Uterus (tissue), 2 donors: ENCODE measurements at regions not wholly inside any gene's neighbourhood (a gene's known extent, or its start where the extent isn't known, plus 50 kb on each side); places are given as distances from the start of the nearest gene placed in this dataset.

Experiments
- CTCF ChIP-seq, 4 experiments: fragments of 200-600 bp in 2 of 4; fragments of 450-650 bp in 2 of 4; sonication (generic) in 2 of 4; IDR thresholded peaks; one replicate each; pipeline ENCODE4 v1.5.1; 2016 to 2019; ENCODE audit warnings: antibody characterized with exemption in 4 of 4, mild to moderate bottlenecking in 2 of 4, moderate library complexity in 1 of 4
- POLR2A ChIP-seq, 2 donors: fragments of 450-650 bp; IDR thresholded peaks; one replicate each; pipeline ENCODE4 v1.6.1; 2016; ENCODE audit warnings: antibody characterized with exemption in 2 of 2, mild to moderate bottlenecking in 1 of 2, moderate library complexity in 1 of 2

DNA sequence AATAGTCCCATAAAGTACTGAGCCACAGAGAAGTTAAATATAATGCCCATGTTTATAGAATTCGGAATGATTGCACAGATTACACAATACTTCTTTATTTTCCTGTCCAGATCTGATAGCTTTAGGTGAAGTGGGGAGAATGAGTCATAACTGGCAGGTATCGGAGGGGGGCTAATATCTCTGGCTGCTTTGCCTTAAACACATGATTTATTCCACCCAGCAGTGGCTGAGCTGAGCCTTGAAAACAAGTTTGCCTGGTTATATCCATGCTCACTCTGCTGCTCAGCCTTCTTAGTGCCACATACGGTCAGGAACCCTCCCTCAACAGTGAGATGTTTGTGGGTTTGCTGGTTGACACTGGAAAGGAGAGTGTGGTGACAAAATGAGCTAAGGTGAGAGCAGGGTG lies 119.7 kb upstream of the ZNF648 start:
- TF ChIP-seq CTCF (IDR thresholded peaks at IDR 0.05) (no peak), POLR2A (IDR thresholded peaks at IDR 0.05) (no peak)
